ENCODE measurements at regions not wholly inside any gene's neighbourhood (a gene's known extent, or its start where the extent isn't known, plus 50 kb on each side); places are given as distances from the start of the nearest gene placed in this dataset.

- TF ChIP-seq CTCF (IDR thresholded peaks at IDR 0.05; ENCODE audit: low read depth, low read length) (no peak), POLR2A (IDR thresholded peaks at IDR 0.05; ENCODE audit: extremely low read depth, insufficient read length) (no peak), MAX (IDR thresholded peaks at IDR 0.05; ENCODE audit: low read depth, low read length) (no peak), MYC (IDR thresholded peaks at IDR 0.05; ENCODE audit: low read depth, low read length) (no peak)
Observed at GRCh38 chr3:191019855-191020254, 157.4 kb upstream of the GMNC start.
